ENCODE measurements at regions not wholly inside any gene's neighbourhood (a gene's known extent, or its start where the extent isn't known, plus 50 kb on each side); places are given as distances from the start of the nearest gene placed in this dataset.

- Histone ChIP-seq H3K36me3 (no peaks in the 10 kb centered on the region), H3K9me3 (peaks cover 0 to 27% (median 10%) of the 10 kb centered on the region in 12 donors), H3K27ac (no peak overlapping the region), H3K4me3 (no peak overlapping the region), H3K27me3 (no peaks in the 10 kb centered on the region), H3K4me1 (peaks cover 0 to 12% (median 0%) of the 10 kb centered on the region in 12 donors)
- TF ChIP-seq CTCF (IDR thresholded peaks at IDR 0.05): no peak
- TF ChIP-seq POLR2A (IDR thresholded peaks at IDR 0.05): no peak
- peak in 2 of 4 donors; percentile 2 to 13 for ATAC-seq
- no peak for DNase-seq
- intact Hi-C loops (cut with DNase I): no loop called here
- WGBS, 4 donors: 56 to 63% (median 60%) methylated on average over 6 of the region's 6 CpGs
Measured at GRCh38 chr4:185987961-185988627, 80.9 kb upstream of the TLR3 start.

- no peaks in the 10 kb centered on the region for H3K27me3 ChIP-seq
- ATAC-seq (no peak), DNase-seq (no peak)
- intact Hi-C loops (cut with DNase I): loop anchor here in 2 of 10 donors (10.0 kb wide), 2 partner anchors 57 to 67 kb away; no protein-coding TSS in a partner anchor
- peaks cover 0 to 13% (median 0%) of the 10 kb centered on the region in 12 donors for H3K4me1 ChIP-seq
- no peak for TF ChIP-seq CTCF (IDR thresholded peaks at IDR 0.05)
- no peak for TF ChIP-seq POLR2A (IDR thresholded peaks at IDR 0.05)
- 45 to 72% (median 56%) methylated on average over 3 of the region's 3 CpGs for WGBS, 4 donors
- no peak overlapping the region for H3K4me3 ChIP-seq
- H3K27ac ChIP-seq: no peak overlapping the region
- no peaks in the 10 kb centered on the region for H3K36me3 ChIP-seq
- no peaks in the 10 kb centered on the region for H3K9me3 ChIP-seq
Measured at GRCh38 chr4:185991770-185992169, 77.2 kb upstream of the TLR3 start.

DNA sequence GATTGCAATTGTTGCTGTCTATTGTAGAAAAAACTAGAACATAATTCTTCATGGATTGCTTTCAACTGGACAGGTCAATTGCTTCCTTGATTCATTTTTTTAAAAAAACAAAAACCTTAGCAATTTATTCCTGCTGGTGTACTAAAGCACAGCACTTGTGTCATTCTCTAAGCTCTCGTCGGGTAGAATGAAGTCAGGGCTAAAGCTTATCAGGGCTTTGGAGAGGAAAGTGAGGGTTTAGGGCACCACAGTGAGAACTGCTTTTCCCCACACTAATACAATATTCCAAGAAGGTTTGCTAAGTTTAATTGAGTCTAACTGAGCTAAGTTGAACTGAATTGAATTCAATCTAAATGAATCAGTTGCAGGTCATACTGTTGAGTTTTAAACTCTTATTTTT, 76.4 kb upstream of the TLR3 start:
- ATAC-seq (peak in 1 of 4 donors; percentile 40), DNase-seq (no peak)
- Histone ChIP-seq H3K4me3 (no peak overlapping the region), H3K9me3 (no peaks in the 10 kb centered on the region), H3K27me3 (no peaks in the 10 kb centered on the region), H3K27ac (no peak overlapping the region), H3K4me1 (peaks cover 0 to 13% (median 0%) of the 10 kb centered on the region in 12 donors), H3K36me3 (no peaks in the 10 kb centered on the region)
- intact Hi-C loops (cut with DNase I): loop anchor here in 2 of 10 donors (10.0 kb wide), 2 partner anchors 58 to 68 kb away; no protein-coding TSS in a partner anchor
- 33 to 58% (median 42%) methylated on average over 2 of the region's 2 CpGs for WGBS, 4 donors
- TF ChIP-seq POLR2A (IDR thresholded peaks at IDR 0.05) (no peak), CTCF (IDR thresholded peaks at IDR 0.05) (no peak)

DNA sequence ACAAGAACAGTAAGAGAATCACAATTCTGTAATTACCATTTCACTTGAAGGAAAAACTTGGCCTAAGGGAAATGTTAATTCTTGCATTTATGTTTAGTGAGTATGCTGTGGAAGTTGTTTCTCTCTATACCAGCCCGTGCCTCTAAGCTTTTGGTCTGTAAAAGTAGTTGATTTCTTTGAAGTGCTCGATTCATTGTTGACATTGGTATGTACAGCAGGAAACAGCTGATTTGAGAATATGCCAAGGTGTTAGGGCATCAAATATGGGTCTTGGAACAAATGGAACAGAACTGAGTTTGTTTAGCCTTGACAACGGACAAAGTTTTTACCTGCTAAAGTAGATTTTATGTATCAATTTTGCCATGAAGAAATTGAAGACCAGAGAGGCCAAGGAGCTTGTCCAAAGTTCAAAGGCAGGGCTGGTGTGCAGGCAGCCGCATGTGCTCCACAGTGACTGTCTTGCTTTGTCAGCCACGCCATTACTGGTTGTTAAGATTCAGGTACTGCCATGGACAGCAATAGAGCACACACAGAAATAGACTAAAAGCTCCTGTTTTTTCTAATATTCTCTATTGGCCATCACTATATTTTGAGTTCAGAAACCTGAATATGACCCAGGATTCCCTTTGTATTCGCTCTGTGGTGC, 75.5 kb upstream of the TLR3 start:
- WGBS, 4 donors: 76 to 79% (median 77%) methylated on average over 6 of the region's 6 CpGs
- Histone ChIP-seq H3K4me3 (no peak overlapping the region), H3K4me1 (peaks cover 0 to 10% (median 0%) of the 10 kb centered on the region in 12 donors), H3K36me3 (no peaks in the 10 kb centered on the region), H3K9me3 (no peaks in the 10 kb centered on the region), H3K27ac (no peak overlapping the region), H3K27me3 (no peaks in the 10 kb centered on the region)
- DNase-seq (no peak), ATAC-seq (no peak)
- intact Hi-C loops (cut with DNase I): loop anchor here in 2 of 10 donors (10.0 kb wide), 2 partner anchors 59 to 69 kb away; no protein-coding TSS in a partner anchor
- no peak for TF ChIP-seq CTCF (IDR thresholded peaks at IDR 0.05)
- TF ChIP-seq POLR2A (IDR thresholded peaks at IDR 0.05): no peak

Data from heart left ventricle (tissue), 16 donors.